Subcutaneous abdominal adipose tissue (tissue), 5 donors: ENCODE measurements at regions not wholly inside any gene's neighbourhood (a gene's known extent, or its start where the extent isn't known, plus 50 kb on each side); places are given as distances from the start of the nearest gene placed in this dataset.

Experiments used
- H3K27ac ChIP-seq: one replicate; pipeline ENCODE4 v1.7.0; 2013; ENCODE audit warnings: low read depth, mild to moderate bottlenecking, inconsistent platforms, low read length, moderate library complexity
- H3K27me3 ChIP-seq, 5 donors: one replicate each; pipeline ENCODE4 v1.7.0; 2013; ENCODE audit warnings: low read length in 5 of 5, inconsistent platforms in 1 of 5; ENCODE audit not compliant: control insufficient read depth in 5 of 5, insufficient read depth in 4 of 5
- H3K36me3 ChIP-seq, 5 donors: one replicate each; pipeline ENCODE4 v1.7.0; 2013; ENCODE audit warnings: low read length in 5 of 5; ENCODE audit not compliant: control insufficient read depth in 5 of 5, insufficient read depth in 5 of 5
- H3K4me1 ChIP-seq, 5 donors: one replicate each; pipeline ENCODE4 v1.7.0; 2013; ENCODE audit warnings: low read length in 5 of 5, mild to moderate bottlenecking in 3 of 5, moderate library complexity in 1 of 5; ENCODE audit not compliant: control insufficient read depth in 5 of 5, insufficient read depth in 5 of 5
- H3K4me3 ChIP-seq, 5 donors: one replicate each; pipeline ENCODE4 v1.7.0; 2013; ENCODE audit warnings: low read length in 5 of 5, low read depth in 1 of 5
- H3K9ac ChIP-seq, 5 donors: one replicate each; pipeline ENCODE4 v1.7.0; 2013; ENCODE audit warnings: low read length in 5 of 5, mild to moderate bottlenecking in 4 of 5, moderate library complexity in 3 of 5
- H3K9me3 ChIP-seq, 5 donors: one replicate each; pipeline ENCODE4 v1.7.0; 2013; ENCODE audit warnings: low read length in 5 of 5; ENCODE audit not compliant: control insufficient read depth in 5 of 5
- donor health status: healthy.
- donor health status: healthy.
- donor health status: healthy.
- donor health status: healthy.
- donor health status: healthy.

DNA sequence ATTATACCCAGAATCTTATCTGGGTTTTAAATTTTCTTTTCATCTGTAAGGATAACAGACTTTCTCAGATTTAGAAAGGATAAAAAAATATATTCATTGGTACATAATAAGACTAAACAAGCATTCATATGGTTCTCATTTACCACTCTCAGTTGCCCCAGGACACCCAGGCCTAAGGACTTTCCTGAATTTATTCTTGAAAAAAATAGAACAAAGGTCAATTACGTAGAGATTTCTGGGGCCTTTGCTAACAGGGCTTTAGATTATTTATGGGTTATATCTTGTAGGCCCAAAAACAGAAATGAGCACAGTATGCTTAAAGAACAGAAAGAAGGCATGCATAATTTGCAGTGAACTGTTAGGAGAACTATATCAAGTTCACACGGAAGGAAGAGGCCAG lies 269.0 kb upstream of the COL3A1 start:
- no peaks in the 10 kb centered on the region for H3K36me3 ChIP-seq
- no peaks in the 10 kb centered on the region for H3K27me3 ChIP-seq
- no peak overlapping the region for H3K4me3 ChIP-seq
- H3K9me3 ChIP-seq = peaks cover 0 to 3% (median 0%) of the 10 kb centered on the region in 5 donors
- no peaks in the 10 kb centered on the region for H3K4me1 ChIP-seq
- no peak overlapping the region for H3K9ac ChIP-seq
- no peak overlapping the region for H3K27ac ChIP-seq

DNA sequence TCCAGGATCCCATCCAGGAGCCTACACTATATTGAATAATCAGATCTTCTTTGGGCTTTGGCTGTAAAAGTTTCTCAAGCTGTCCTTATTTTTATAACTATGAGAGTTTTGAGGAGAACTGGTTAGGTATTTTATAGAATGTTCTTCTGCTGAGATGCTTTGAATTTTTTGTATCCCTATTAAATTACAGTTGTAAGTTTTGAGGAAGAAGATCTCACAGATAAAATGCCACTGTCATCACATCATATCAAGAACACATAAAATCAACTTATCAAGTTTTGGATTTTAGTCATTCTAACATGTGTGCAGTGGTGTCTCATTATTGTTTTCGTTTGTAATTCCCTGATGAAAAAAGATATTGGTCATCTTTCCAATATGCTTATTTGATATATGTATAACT lies 260.2 kb upstream of the COL3A1 start:
- H3K4me3 ChIP-seq = no peak overlapping the region
- peaks cover 0 to 3% (median 0%) of the 10 kb centered on the region in 5 donors for H3K9me3 ChIP-seq
- no peaks in the 10 kb centered on the region for H3K4me1 ChIP-seq
- H3K36me3 ChIP-seq = no peaks in the 10 kb centered on the region
- no peak overlapping the region for H3K27ac ChIP-seq
- H3K27me3 ChIP-seq = no peaks in the 10 kb centered on the region
- no peak overlapping the region for H3K9ac ChIP-seq

DNA sequence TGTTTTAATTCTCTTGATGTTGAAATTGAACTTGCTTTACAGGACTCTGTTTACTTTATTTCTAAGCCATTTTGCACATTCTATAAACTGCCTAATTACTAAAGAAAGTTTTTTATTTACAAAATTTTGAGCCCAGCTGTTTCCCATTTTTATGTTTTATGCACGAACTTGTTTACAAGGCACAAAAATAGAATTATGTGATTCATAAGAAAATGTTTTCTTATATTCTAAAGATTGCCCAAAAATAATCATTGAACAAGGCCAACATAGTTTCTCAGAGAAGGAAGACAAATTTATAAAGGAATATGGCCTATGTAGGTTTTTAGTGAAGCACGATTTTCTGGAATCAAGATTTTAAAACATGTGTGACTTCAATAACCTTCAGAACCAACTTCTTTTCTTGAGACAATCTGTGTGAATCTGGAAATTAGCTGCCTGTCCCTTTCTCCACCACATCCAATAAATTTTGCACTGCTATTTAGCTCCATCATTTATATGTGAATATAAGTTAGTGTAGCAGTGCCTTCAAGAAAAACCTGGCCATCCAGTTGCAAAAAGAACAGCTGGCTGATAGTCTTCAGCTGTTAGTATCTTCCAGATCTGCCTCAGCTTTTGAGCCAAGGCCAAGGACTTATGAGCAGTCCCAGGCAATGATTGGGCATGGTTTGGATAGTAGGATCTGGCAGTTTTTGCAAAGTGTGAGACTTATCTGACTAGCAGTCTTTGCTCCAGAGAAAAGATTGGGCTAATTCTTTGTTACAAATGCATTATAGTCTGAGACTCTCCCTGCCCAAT lies 253.2 kb upstream of the COL3A1 start:
- H3K4me3 ChIP-seq = no peak overlapping the region
- no peaks in the 10 kb centered on the region for H3K9me3 ChIP-seq
- H3K27ac ChIP-seq = no peak overlapping the region
- H3K36me3 ChIP-seq = no peaks in the 10 kb centered on the region
- no peaks in the 10 kb centered on the region for H3K27me3 ChIP-seq
- H3K4me1 ChIP-seq = peaks cover 0 to 3% (median 2%) of the 10 kb centered on the region in 5 donors
- no peak overlapping the region for H3K9ac ChIP-seq

DNA sequence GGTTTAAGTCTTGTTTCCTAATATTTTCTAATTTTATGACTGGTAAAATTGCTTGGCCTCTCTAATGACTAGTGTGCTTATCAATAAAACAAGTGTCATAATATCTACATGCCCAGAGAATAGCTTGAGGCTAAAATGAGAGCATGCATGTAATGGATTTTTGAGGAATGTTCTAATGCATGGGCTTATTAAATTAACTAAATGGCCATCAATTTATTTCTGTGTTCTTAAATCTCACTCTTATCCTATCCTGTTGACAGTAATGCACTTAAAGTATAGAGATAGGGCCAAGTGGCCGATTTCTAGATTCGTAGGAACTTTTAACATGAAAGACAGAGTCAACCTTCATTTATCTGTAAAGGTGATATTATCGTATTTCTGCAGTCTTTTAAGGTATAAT lies 252.4 kb upstream of the COL3A1 start:
- no peak overlapping the region for H3K27ac ChIP-seq
- H3K4me3 ChIP-seq = no peak overlapping the region
- H3K9me3 ChIP-seq = no peaks in the 10 kb centered on the region
- H3K36me3 ChIP-seq = no peaks in the 10 kb centered on the region
- peaks cover 0 to 3% (median 2%) of the 10 kb centered on the region in 5 donors for H3K4me1 ChIP-seq
- H3K9ac ChIP-seq = no peak overlapping the region
- H3K27me3 ChIP-seq = no peaks in the 10 kb centered on the region

DNA sequence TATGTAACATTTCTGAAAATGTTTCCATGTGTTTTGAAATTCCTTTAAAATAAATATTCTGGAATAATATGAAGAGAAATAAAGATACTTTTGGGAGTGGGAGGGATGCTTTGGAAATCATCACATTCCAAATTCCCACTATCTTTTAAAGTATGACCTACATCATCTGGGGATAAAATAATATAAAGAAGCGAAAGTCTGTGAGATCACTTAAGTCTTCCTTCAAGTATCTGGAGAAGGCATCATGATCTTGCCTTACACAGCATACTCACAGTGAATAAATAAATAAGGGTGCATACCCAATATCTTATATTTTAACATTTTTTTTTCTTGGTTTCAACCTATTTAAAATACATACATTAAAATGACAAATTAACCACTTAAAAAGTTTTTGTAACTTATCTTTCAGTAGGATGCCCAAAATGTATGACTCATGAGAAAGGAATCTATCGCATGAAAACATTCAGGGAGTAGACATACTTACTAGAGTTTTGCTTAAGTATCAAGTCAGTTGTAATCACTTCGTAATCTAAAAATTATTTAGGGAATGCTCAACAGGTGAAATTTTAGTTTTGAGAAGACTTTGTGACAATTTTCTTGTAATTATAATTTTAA lies 248.3 kb upstream of the COL3A1 start:
- Histone ChIP-seq H3K27ac (no peak overlapping the region), H3K9ac (no peak overlapping the region), H3K4me3 (no peak overlapping the region), H3K36me3 (no peaks in the 10 kb centered on the region), H3K4me1 (peaks cover 0 to 3% (median 0%) of the 10 kb centered on the region in 5 donors), H3K9me3 (no peaks in the 10 kb centered on the region), H3K27me3 (no peaks in the 10 kb centered on the region)

DNA sequence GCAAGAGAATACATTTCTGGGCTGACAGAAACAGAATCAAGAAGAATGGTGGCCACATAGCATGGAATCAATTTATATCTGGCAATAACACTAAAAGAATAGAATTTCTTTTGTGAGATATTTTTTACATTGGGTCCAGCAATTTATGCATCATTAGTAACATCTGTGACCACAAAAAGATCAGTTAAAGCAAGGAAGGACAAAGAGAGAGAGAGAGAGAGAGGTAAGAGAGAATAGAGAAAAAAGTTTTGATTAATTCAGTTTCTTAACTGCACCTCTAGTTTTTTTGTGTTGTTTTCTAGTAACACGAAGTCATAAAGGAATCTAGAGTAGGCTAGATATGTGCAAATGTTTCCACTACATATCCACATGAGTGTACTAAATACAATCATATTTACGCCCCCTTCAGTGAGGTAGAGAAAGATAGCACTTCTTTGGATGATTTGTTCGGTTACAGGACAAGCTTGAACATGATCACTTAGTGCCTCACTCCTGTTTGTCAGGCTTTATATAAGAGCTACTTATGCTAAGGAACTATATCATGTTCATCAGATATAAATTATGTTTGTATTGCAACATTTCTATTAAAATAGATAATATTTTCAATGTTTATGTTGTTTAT lies 247.4 kb upstream of the COL3A1 start:
- Histone ChIP-seq H3K4me1 (no peaks in the 10 kb centered on the region), H3K9ac (no peak overlapping the region), H3K27ac (no peak overlapping the region), H3K36me3 (no peaks in the 10 kb centered on the region), H3K9me3 (no peaks in the 10 kb centered on the region), H3K4me3 (no peak overlapping the region), H3K27me3 (no peaks in the 10 kb centered on the region)

DNA sequence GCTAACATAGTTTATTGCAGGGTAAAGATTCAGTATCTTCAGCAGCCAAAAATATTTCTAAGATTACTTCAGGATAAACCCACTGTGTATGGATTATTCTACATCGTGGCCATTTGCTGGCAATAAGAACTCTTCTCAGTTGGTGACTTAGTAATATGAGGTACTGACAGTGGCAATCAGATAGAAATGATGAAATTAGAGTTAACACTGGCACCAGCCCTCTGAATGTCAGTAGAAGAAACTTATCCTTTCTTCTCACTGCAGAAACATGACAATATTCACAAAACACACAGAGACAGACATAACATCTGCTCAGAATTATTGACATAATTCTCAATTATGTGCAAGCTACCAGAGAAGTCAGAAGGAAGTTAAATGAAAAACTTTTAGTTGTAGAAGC lies 246.3 kb upstream of the COL3A1 start:
- H3K4me3 ChIP-seq = no peak overlapping the region
- H3K27me3 ChIP-seq = no peaks in the 10 kb centered on the region
- H3K27ac ChIP-seq = no peak overlapping the region

DNA sequence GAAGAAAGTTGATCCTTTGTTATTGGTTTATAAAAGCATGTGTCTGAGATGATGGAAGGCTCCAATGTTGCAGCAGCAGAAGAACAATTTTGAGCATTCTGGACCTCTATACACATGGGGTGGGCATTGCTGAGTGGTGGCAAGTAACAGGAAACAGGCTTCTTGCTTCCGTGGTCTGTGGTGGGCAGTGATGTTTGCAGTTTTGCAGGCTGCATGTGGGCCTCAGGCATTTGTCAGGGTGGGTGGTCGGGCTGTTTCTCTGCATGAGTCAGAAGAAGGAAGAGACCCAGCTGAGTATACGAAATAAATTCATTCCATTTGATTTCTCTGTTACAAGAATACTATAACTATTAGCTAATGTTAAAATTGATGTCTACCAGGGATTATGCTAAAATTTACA lies 239.5 kb upstream of the COL3A1 start:
- H3K36me3 ChIP-seq = no peaks in the 10 kb centered on the region
- H3K9ac ChIP-seq = no peak overlapping the region
- no peaks in the 10 kb centered on the region for H3K9me3 ChIP-seq
- no peaks in the 10 kb centered on the region for H3K27me3 ChIP-seq
- no peak overlapping the region for H3K27ac ChIP-seq
- H3K4me1 ChIP-seq = no peaks in the 10 kb centered on the region
- no peak overlapping the region for H3K4me3 ChIP-seq

More for the DNA sequence above, 246.3 kb upstream of the COL3A1 start:
- Histone ChIP-seq H3K4me1 (no peaks in the 10 kb centered on the region), H3K9ac (no peak overlapping the region), H3K9me3 (no peaks in the 10 kb centered on the region), H3K36me3 (no peaks in the 10 kb centered on the region)

DNA sequence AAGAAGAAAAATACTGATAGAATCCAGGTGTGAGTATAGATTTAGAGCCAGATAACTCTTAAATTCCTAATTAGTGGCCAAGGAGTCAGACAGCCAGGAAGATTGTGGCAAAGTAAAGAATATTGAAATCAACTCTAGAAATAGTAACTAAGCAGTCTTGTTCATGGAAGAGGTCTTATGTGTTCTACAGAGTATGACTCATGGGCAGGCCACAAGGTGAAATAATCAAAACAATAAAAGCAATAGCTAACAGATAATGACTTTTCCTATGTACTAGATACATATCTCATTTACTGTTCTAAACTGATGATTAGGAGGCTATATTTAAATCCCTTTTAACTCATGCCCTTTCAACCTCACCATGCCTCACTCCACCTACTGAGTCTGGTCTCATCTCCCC lies 227.4 kb upstream of the COL3A1 start:
- no peak overlapping the region for H3K9ac ChIP-seq
- no peak overlapping the region for H3K27ac ChIP-seq
- H3K9me3 ChIP-seq = no peaks in the 10 kb centered on the region
- no peak overlapping the region for H3K4me3 ChIP-seq
- no peaks in the 10 kb centered on the region for H3K27me3 ChIP-seq
- H3K36me3 ChIP-seq = no peaks in the 10 kb centered on the region
- no peaks in the 10 kb centered on the region for H3K4me1 ChIP-seq

DNA sequence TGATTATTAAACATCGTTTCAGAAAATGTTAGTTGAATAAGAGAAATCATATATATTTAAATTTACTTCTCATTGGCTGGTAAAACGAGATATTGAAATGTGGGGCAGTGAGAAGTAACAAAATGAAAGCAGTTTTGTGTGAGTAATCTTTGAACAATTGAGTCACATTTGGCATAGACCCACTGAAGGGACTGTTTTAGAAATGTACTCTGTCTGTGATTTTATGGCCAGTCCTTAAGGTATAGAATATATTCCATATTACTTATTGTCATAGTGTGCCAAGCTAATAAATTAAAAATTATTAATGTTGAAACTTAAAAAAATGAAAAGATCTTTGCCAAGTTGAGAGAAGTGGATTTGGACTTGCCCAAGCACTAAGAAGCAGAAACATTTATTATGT lies 222.4 kb upstream of the COL3A1 start:
- no peak overlapping the region for H3K4me3 ChIP-seq
- H3K36me3 ChIP-seq = no peaks in the 10 kb centered on the region
- no peak overlapping the region for H3K27ac ChIP-seq

More for the DNA sequence above, 222.4 kb upstream of the COL3A1 start:
- Histone ChIP-seq H3K9ac (no peak overlapping the region), H3K27me3 (no peaks in the 10 kb centered on the region), H3K4me1 (no peaks in the 10 kb centered on the region), H3K9me3 (peaks cover 0 to 4% (median 0%) of the 10 kb centered on the region in 5 donors)
